NT2/D1 (cell line): ENCODE measurements at regions not wholly inside any gene's neighbourhood (a gene's known extent, or its start where the extent isn't known, plus 50 kb on each side); places are given as distances from the start of the nearest gene placed in this dataset.

Experiments used
- SUZ12 ChIP-seq: IDR thresholded peaks from 2 replicates; pipeline ENCODE4 v1.6.1; 2011; ENCODE audit not compliant: insufficient read length, insufficient read depth; ENCODE audit errors: extremely low read depth
- YY1 ChIP-seq: IDR thresholded peaks from 2 replicates; pipeline ENCODE4 v1.6.1; 2011; ENCODE audit not compliant: insufficient read length, insufficient read depth
- ZNF274 ChIP-seq: IDR thresholded peaks from 2 replicates; pipeline ENCODE4 v1.6.1; 2011; ENCODE audit warnings: mild to moderate bottlenecking, low read depth, low read length

DNA sequence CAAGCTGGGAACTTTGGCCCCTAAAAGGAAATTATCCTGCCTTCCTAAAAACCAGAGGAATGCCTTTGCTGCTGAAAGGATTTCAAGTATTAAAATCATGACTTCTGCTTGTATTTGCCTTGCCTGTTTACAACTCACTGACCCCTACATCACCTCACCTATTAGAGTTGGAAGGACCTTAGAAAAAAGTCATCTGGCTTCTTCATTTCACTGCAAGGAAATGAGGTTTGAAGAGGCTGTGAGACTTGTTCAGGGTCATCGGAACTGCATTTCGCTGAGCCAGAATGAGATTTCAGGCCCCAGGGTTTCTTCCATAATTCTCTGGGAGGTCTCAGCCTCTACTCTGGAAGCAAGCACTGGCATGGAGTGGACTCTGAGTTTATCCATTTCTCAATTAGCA, 304.1 kb downstream of the BUD13 start:
- no peak for TF ChIP-seq ZNF274
- no peak for TF ChIP-seq YY1
- TF ChIP-seq SUZ12, result no peak
